Colonic mucosa (tissue), 4 donors: ENCODE measurements at regions not wholly inside any gene's neighbourhood (a gene's known extent, or its start where the extent isn't known, plus 50 kb on each side); places are given as distances from the start of the nearest gene placed in this dataset.

Experiments
- DNase-seq: peaks from one replicate; pipeline ENCODE4 v3.0.0-alpha.2; 2020
- H3K27ac ChIP-seq: fragments of 200-600 bp; one replicate; pipeline ENCODE4 v1.8.0; 2021
- H3K27me3 ChIP-seq: fragments of 200-600 bp; one replicate; pipeline ENCODE4 v1.8.0; 2021
- H3K36me3 ChIP-seq: fragments of 200-600 bp; one replicate; pipeline ENCODE4 v1.8.0; 2021
- H3K4me1 ChIP-seq: fragments of 200-600 bp; one replicate; pipeline ENCODE4 v1.8.0; 2021; ENCODE audit warnings: mild to moderate bottlenecking
- H3K4me3 ChIP-seq: fragments of 200-600 bp; one replicate; pipeline ENCODE4 v1.8.0; 2021
- H3K9ac ChIP-seq, 2 donors: one replicate each; pipeline ENCODE4 v1.7.0; 2013; ENCODE audit warnings: control low read depth in 2 of 2, low read depth in 2 of 2, low read length in 2 of 2
- H3K9me3 ChIP-seq: fragments of 200-600 bp; one replicate; pipeline ENCODE4 v1.8.0; 2021
- intact Hi-C: fragments of 100-400 bp; cut with DNase I; formaldehyde crosslinking; loops from one replicate; pipeline ENCODE4 v1.14.1; 2022
- TF ChIP-seq, protein P1 (sequence below): fragments of 200-600 bp; IDR thresholded peaks from one replicate; pipeline ENCODE4 v1.8.0; 2022; ENCODE audit warnings: antibody characterized with exemption, mild to moderate bottlenecking
- donor health status: healthy.
- donor health status: DM: no; HTN: no; CAD: no.
- donor health status: DM: no; HTN: no; CAD: no.

DNA sequence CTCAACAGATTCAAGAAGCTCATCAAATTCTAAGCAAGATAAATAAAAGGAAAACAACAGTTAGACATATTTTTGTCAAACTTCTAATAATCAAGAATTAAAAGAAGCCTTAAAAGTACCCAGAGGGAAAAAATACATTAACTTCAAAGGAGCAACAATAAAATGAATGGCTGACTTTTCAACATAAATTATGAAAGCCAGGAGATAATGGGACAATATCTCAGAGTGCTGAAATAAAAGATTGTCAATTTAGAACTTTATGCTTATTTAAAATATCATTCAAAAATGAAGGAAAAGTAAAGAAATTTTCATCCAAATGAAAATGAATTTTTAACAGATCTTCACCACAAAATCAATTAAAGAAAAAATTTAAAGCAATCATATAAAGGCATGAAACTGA lies 108.5 kb upstream of the IL6 start:
- no peaks in the 10 kb centered on the region for H3K36me3 ChIP-seq
- intact Hi-C loops: no loop called here
- H3K27me3 ChIP-seq: no peaks in the 10 kb centered on the region
- no peak for DNase-seq
- TF ChIP-seq, protein P1, sequence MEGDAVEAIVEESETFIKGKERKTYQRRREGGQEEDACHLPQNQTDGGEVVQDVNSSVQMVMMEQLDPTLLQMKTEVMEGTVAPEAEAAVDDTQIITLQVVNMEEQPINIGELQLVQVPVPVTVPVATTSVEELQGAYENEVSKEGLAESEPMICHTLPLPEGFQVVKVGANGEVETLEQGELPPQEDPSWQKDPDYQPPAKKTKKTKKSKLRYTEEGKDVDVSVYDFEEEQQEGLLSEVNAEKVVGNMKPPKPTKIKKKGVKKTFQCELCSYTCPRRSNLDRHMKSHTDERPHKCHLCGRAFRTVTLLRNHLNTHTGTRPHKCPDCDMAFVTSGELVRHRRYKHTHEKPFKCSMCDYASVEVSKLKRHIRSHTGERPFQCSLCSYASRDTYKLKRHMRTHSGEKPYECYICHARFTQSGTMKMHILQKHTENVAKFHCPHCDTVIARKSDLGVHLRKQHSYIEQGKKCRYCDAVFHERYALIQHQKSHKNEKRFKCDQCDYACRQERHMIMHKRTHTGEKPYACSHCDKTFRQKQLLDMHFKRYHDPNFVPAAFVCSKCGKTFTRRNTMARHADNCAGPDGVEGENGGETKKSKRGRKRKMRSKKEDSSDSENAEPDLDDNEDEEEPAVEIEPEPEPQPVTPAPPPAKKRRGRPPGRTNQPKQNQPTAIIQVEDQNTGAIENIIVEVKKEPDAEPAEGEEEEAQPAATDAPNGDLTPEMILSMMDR: no peak
- H3K9me3 ChIP-seq: no peaks in the 10 kb centered on the region
- no peak overlapping the region for H3K4me3 ChIP-seq
- no peak overlapping the region for H3K27ac ChIP-seq
- H3K9ac ChIP-seq: no peak overlapping the region
- H3K4me1 ChIP-seq: no peaks in the 10 kb centered on the region

DNA sequence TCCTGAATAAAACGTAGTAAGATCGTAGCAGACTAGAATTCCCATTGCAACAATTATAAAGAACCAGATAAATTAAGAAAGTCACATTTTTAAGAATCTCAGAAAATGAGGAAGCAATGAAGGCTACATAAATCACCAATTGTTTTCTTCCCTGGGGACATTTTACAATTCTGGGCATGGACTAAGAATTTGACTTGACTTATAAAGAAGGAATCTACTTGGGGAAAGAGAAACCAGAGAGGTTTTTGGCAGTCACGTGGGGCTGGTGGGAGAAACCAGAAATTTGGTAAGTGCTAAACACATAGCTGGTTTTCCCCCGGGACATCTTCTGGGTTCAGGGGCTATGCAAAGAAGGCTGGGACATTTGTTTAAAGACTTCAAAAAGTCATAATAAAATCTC lies 109.8 kb upstream of the IL6 start:
- Histone ChIP-seq H3K4me1 (no peaks in the 10 kb centered on the region), H3K36me3 (no peaks in the 10 kb centered on the region), H3K27ac (no peak overlapping the region), H3K9ac (no peak overlapping the region), H3K4me3 (no peak overlapping the region), H3K9me3 (no peaks in the 10 kb centered on the region), H3K27me3 (no peaks in the 10 kb centered on the region)
- intact Hi-C loops: no loop called here
- TF ChIP-seq, protein P1: no peak
- no peak for DNase-seq

DNA sequence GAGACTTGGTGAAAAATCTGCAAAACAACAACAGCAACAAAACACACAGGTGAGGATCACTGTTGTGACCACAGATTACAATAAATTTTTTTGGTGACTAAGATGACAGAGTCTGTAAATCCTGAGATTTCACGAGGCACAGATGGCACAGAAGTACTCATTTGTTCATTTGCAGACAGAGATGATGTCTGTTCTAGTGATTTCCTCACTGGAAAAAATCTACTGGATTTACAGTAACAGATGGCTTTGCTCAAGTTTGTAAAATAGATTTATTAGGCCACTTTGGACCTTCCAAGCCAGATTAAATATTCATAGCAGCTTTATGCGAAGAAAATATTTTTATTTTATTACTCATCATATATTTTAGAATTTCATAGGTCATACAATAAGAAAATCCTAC lies 113.5 kb upstream of the IL6 start:
- H3K9ac ChIP-seq: no peak overlapping the region
- no peak overlapping the region for H3K27ac ChIP-seq
- H3K9me3 ChIP-seq: no peaks in the 10 kb centered on the region
- H3K36me3 ChIP-seq: no peaks in the 10 kb centered on the region
- H3K4me1 ChIP-seq: no peaks in the 10 kb centered on the region
- intact Hi-C loops: no loop called here
- H3K27me3 ChIP-seq: no peaks in the 10 kb centered on the region
- no peak for DNase-seq
- H3K4me3 ChIP-seq: no peak overlapping the region
- TF ChIP-seq, protein P1: no peak

DNA sequence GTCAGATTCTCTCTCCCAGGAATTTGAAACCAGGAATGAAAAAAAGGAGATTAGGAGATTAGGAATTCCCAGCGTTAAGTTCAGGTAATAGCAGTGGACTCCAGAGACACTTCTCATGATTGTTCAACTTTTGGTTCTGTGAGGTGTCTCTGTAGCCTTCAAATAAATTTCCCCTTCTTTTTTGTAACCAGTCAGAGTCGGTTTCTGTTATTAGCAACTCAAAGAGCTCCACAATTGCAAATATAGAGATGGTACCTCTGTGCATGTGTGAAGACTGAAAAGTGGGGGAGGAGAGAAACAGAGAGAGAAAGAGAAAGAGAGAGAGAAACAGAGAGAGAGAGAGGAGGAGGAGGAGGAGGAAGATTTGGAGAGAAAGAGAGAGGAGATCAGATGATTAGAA lies 112.8 kb upstream of the STEAP1B start:
- Histone ChIP-seq H3K36me3 (no peaks in the 10 kb centered on the region), H3K9me3 (no peaks in the 10 kb centered on the region), H3K9ac (no peak overlapping the region), H3K4me1 (no peaks in the 10 kb centered on the region), H3K27me3 (no peaks in the 10 kb centered on the region), H3K4me3 (no peak overlapping the region), H3K27ac (no peak overlapping the region)
- TF ChIP-seq, protein P1: no peak
- intact Hi-C loops: no loop called here
- no peak for DNase-seq

DNA sequence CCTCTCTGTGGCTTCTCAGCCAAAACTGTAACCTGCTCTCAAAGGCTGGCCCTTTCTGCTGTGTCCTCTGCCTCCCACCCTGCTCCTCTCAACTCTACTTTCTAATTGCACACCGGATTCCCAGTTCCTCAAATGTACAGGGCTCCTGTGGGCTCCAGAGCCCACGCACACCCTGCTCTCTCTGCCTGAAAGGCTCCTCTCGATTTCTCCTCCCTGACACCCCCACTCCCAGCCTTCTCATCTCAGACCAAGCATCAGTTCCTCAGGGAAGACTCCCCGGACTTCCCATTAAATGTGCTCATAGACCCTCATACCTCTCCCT lies 111.7 kb upstream of the STEAP1B start:
- no peaks in the 10 kb centered on the region for H3K36me3 ChIP-seq
- H3K4me3 ChIP-seq: no peak overlapping the region
- H3K9ac ChIP-seq: no peak overlapping the region
- TF ChIP-seq, protein P1: no peak
- no peaks in the 10 kb centered on the region for H3K27me3 ChIP-seq
- H3K4me1 ChIP-seq: no peaks in the 10 kb centered on the region
- H3K27ac ChIP-seq: no peak overlapping the region
- no peak for DNase-seq
- intact Hi-C loops: no loop called here
- H3K9me3 ChIP-seq: no peaks in the 10 kb centered on the region
